Gastrocnemius medialis (tissue), 4 donors: ENCODE measurements at regions not wholly inside any gene's neighbourhood (a gene's known extent, or its start where the extent isn't known, plus 50 kb on each side); places are given as distances from the start of the nearest gene placed in this dataset.

ENCODE experiments used
- CTCF ChIP-seq, 5 experiments: fragments of 450-650 bp in 3 of 5; fragments of 200-600 bp in 2 of 5; sonication (generic) in 2 of 5; IDR thresholded peaks in 4 of 5; conservative IDR thresholded peaks in 1 of 5; 1 replicate in 4 of 5; 2 replicates in 1 of 5; pipeline ENCODE4 v1.5.1; 2016 to 2019; ENCODE audit warnings: antibody characterized with exemption in 5 of 5, mild to moderate bottlenecking in 3 of 5, moderate library complexity in 3 of 5
- POLR2A ChIP-seq, 2 donors: fragments of 450-650 bp; IDR thresholded peaks; one replicate each; pipeline ENCODE4 v1.6.1; 2017; ENCODE audit warnings: antibody characterized with exemption in 2 of 2, mild to moderate bottlenecking in 2 of 2, moderate library complexity in 2 of 2

GRCh38 chr3:69569520-69569919, 169.7 kb upstream of the MITF start:
- TF ChIP-seq POLR2A (IDR thresholded peaks at IDR 0.05) (no peak), CTCF (IDR thresholded peaks at IDR 0.05 in 4 of 5, conservative IDR thresholded peaks at IDR 0.05 in 1 of 5) (no peak)
